ENCODE measurements at regions not wholly inside any gene's neighbourhood (a gene's known extent, or its start where the extent isn't known, plus 50 kb on each side); places are given as distances from the start of the nearest gene placed in this dataset.

DNA sequence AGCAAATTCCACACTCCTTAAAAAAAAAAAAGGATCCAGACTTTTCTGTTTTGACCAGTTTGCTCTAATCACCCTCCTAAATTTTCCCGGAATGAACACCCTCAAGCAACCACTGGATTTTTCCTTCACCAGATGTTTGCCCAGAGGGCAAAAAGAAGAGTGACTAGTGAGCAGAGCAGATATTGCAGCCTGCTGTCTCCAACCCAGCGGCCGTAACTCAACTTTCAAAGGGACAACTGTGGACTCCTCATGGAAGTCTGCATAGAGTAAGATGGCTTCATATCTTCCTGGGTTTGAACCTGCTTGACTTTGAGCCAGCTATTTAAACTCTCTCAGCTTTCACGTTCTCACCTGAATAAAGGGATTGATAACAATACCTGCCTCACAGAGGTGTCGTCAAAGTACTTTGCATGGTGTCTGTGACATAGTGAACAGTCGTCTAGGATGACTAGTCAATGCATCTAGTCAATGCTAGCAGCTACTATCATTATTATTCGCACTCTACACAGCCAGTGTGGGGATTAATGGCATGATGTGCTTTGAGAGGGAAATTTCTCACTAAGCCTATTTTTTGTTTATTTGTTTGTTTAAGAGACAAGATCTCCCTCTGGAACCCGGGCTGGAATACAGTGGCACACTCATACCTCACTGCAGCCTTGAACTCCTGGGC, 92.2 kb upstream of the HIVEP1 start:
- Histone ChIP-seq H3K79me2 (ENCODE audit: insufficient read depth) (no peaks in the 10 kb centered on the region), H3K4me2 (ENCODE audit: unreplicated experiment) (peak overlapping the region; percentile 56), H3K9me2 (ENCODE audit: insufficient read depth) (no peaks in the 10 kb centered on the region), H3K9ac (peak overlapping the region; percentile 43), H3K9me3 (ENCODE audit: low read depth) (no peaks in the 10 kb centered on the region), H3F3A (ENCODE audit: insufficient read depth) (peaks cover 40% of the 10 kb centered on the region), H3K27me3 (replicated peaks; ENCODE audit: insufficient read depth) (no peaks in the 10 kb centered on the region), H3K36me3 (ENCODE audit: low read depth) (no peaks in the 10 kb centered on the region), H2AFZ (no peak overlapping the region), H3K4me3 (no peak overlapping the region), H3K4me1 (ENCODE audit: insufficient read depth) (peaks cover 53% of the 10 kb centered on the region), H3K27ac (peak overlapping the region; percentile 96), H4K20me1 (ENCODE audit: insufficient read depth) (no peaks in the 10 kb centered on the region)
- WGBS, 2 experiments (ENCODE audit: low coverage in 1 of 2, low lambda C conversion rate in 2 of 2, missing lambda C conversion rate in 2 of 2), result 70 to 76% methylated on average over 8 of the region's 8 CpGs
- peak; percentile 29 for DNase-seq
- TF ChIP-seq EZH2 (IDR thresholded peaks at IDR 0.05; ENCODE audit: insufficient read depth, poor library complexity, severe bottlenecking), result no peak
- no peak for TF ChIP-seq EZH2phosphoT487 (IDR thresholded peaks at IDR 0.05; ENCODE audit: insufficient read depth, low read depth)
- in situ Hi-C loops (cut with MboI), result no loop called here

DNA sequence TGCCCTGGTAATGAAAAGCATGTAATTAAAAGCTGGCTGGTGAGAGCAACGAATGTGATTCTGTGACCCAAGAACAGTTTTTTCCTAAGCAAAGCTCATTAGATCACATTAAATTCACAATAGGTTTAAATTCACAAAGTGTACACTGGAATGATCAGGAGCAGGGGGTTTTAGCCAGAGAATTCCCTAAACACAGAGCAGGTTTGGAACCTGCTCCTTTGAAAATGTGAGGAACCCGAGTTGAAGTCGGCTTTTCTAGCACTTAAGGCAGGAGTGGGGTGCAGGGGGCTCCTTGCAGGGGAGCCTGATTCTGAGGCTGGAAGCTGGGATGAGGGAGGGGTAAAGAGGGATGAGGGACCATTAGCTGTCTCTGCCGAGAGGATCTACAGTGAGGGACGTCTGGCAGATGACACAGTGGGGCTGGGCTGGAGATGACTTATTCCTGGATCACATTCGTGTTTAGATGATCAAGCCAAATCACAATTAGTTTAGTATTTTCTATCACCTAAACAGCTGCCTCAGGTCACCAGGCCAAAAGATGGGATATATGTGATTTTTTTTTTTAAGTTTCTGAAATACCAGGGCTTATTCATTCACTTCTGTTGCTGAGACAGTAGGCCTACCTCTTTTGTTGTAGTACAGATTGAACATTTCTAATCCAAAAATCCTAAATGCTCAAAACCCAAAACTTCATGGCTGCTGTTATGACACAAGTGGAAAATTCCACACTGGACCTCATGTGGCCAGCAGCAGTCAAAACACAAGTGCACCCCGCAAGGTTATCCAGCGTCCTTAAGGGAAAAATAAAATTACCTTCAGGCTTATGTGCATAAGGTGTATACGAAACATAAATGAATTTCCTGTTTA, 93.1 kb upstream of the HIVEP1 start:
- Histone ChIP-seq H3K36me3 (ENCODE audit: low read depth) (no peaks in the 10 kb centered on the region), H3K79me2 (ENCODE audit: insufficient read depth) (no peaks in the 10 kb centered on the region), H4K20me1 (ENCODE audit: insufficient read depth) (no peaks in the 10 kb centered on the region), H3K4me2 (ENCODE audit: unreplicated experiment) (peak overlapping the region; percentile 56), H3K27me3 (replicated peaks; ENCODE audit: insufficient read depth) (no peaks in the 10 kb centered on the region), H3K9me2 (ENCODE audit: insufficient read depth) (no peaks in the 10 kb centered on the region), H3K9me3 (ENCODE audit: low read depth) (no peaks in the 10 kb centered on the region), H3K27ac (peak overlapping the region; percentile 96), H3F3A (ENCODE audit: insufficient read depth) (peaks cover 40% of the 10 kb centered on the region), H3K9ac (peak overlapping the region; percentile 81), H2AFZ (peak overlapping the region; percentile 51), H3K4me3 (peak overlapping the region; percentile 27; the same call in 1 of the 2 replicates), H3K4me1 (ENCODE audit: insufficient read depth) (peaks cover 53% of the 10 kb centered on the region)
- in situ Hi-C loops (cut with MboI), result no loop called here
- TF ChIP-seq EZH2 (IDR thresholded peaks at IDR 0.05; ENCODE audit: insufficient read depth, poor library complexity, severe bottlenecking), result no peak
- TF ChIP-seq EZH2phosphoT487 (IDR thresholded peaks at IDR 0.05; ENCODE audit: insufficient read depth, low read depth), result no peak
- peak; percentile 72 for DNase-seq
- 27% methylated on average over 9 of the region's 9 CpGs for WGBS, 2 experiments (ENCODE audit: low coverage in 1 of 2, low lambda C conversion rate in 2 of 2, missing lambda C conversion rate in 2 of 2)

DNA sequence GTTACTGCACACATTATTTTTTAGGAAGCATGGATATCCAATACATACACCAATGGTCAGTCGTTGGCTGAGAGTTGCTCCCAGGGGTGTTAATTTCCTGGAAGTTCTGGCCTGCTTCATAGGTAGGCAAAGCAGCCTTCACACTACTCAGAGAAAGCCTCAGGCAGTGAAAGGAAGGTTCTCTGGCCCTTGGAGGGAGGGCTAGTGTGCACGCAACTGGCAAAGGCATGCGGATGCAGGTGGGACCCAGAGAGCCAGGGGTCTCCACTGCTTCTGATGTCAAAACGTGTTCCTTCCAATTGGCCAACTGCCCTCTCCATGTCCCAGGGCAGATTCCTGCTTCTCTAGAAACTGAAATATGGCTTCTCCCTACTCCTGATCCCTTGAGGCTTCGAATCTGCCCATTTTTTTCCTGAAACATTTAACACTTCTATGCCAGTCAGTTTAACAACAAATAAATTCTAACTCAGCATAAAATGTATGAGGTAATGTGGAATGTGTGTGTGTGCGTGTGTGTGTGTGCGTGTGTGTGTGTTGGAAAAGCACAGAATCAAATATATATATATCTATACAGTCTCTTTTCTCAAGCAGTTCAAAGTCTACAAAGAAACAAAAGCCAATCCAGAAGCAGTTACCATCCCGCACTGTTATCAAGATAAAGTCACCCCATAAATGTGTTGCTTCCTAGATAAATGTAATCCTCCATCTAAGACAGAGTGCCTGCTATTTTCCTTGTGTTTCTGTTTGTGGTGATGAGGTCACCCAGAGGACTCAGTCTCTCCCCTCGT, 94.0 kb upstream of the HIVEP1 start:
- Histone ChIP-seq H4K20me1 (ENCODE audit: insufficient read depth) (no peaks in the 10 kb centered on the region), H3K27ac (peak overlapping the region; percentile 96), H3K9ac (peak overlapping the region; percentile 81), H3K9me2 (ENCODE audit: insufficient read depth) (no peaks in the 10 kb centered on the region), H3K79me2 (ENCODE audit: insufficient read depth) (no peaks in the 10 kb centered on the region), H3K36me3 (ENCODE audit: low read depth) (no peaks in the 10 kb centered on the region), H3K4me2 (ENCODE audit: unreplicated experiment) (peak overlapping the region; percentile 56), H3K4me3 (0 out of 2 replicates have a peak overlapping the region, but pooled peaks have one; percentile 9), H3F3A (ENCODE audit: insufficient read depth) (peaks cover 40% of the 10 kb centered on the region), H3K27me3 (replicated peaks; ENCODE audit: insufficient read depth) (no peaks in the 10 kb centered on the region), H3K9me3 (ENCODE audit: low read depth) (no peaks in the 10 kb centered on the region), H3K4me1 (ENCODE audit: insufficient read depth) (peaks cover 45% of the 10 kb centered on the region), H2AFZ (peak overlapping the region; percentile 51)
- WGBS, 2 experiments (ENCODE audit: low coverage in 1 of 2, low lambda C conversion rate in 2 of 2, missing lambda C conversion rate in 2 of 2), result 46 to 49% methylated on average over 9 of the region's 9 CpGs
- TF ChIP-seq EZH2 (IDR thresholded peaks at IDR 0.05; ENCODE audit: insufficient read depth, poor library complexity, severe bottlenecking), result no peak
- TF ChIP-seq EZH2phosphoT487 (IDR thresholded peaks at IDR 0.05; ENCODE audit: insufficient read depth, low read depth), result 0 out of 2 replicates have a peak, but pooled peaks have one; percentile 53
- DNase-seq, result peak; percentile 91
- in situ Hi-C loops (cut with MboI), result no loop called here

DNA sequence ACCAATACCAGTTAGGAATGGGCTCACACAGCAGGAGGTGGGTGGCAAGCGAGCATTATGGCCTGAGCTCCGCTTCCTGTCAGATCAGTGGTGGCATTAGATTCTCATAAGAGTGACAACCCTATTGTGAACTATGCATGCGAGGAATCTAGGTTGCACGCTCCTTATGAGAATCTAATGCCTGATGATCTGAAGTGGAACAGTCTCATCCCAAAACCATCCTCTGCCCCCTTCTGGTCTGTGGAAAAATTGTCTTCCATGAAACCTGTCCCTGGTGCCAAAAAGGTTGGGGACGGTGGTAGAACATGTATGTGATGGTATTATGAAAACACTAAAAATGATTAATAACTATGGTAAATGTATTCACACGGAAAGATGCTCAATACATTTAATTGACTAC, 99.7 kb upstream of the HIVEP1 start:
- in situ Hi-C loops (cut with MboI), result no loop called here
- Histone ChIP-seq H3K9me3 (ENCODE audit: low read depth) (no peaks in the 10 kb centered on the region), H4K20me1 (ENCODE audit: insufficient read depth) (no peaks in the 10 kb centered on the region), H3K4me2 (ENCODE audit: unreplicated experiment) (no peak overlapping the region), H3K27me3 (replicated peaks; ENCODE audit: insufficient read depth) (no peaks in the 10 kb centered on the region), H3K27ac (no peak overlapping the region), H3K9me2 (ENCODE audit: insufficient read depth) (no peaks in the 10 kb centered on the region), H3F3A (ENCODE audit: insufficient read depth) (peaks cover 19% of the 10 kb centered on the region; the same call in 1 of the 2 replicates), H3K79me2 (ENCODE audit: insufficient read depth) (no peaks in the 10 kb centered on the region), H3K9ac (no peak overlapping the region), H3K36me3 (ENCODE audit: low read depth) (no peaks in the 10 kb centered on the region), H2AFZ (no peak overlapping the region), H3K4me3 (no peak overlapping the region), H3K4me1 (ENCODE audit: insufficient read depth) (peaks cover 24% of the 10 kb centered on the region)
- DNase-seq, result peak; percentile 15
- 90 to 92% methylated on average over 6 of the region's 6 CpGs for WGBS, 2 experiments (ENCODE audit: low coverage in 1 of 2, low lambda C conversion rate in 2 of 2, missing lambda C conversion rate in 2 of 2)
- TF ChIP-seq EZH2phosphoT487 (IDR thresholded peaks at IDR 0.05; ENCODE audit: insufficient read depth, low read depth) (no peak), EZH2 (IDR thresholded peaks at IDR 0.05; ENCODE audit: insufficient read depth, poor library complexity, severe bottlenecking) (no peak)
